ENCODE measurements at regions not wholly inside any gene's neighbourhood (a gene's known extent, or its start where the extent isn't known, plus 50 kb on each side); places are given as distances from the start of the nearest gene placed in this dataset.

DNA sequence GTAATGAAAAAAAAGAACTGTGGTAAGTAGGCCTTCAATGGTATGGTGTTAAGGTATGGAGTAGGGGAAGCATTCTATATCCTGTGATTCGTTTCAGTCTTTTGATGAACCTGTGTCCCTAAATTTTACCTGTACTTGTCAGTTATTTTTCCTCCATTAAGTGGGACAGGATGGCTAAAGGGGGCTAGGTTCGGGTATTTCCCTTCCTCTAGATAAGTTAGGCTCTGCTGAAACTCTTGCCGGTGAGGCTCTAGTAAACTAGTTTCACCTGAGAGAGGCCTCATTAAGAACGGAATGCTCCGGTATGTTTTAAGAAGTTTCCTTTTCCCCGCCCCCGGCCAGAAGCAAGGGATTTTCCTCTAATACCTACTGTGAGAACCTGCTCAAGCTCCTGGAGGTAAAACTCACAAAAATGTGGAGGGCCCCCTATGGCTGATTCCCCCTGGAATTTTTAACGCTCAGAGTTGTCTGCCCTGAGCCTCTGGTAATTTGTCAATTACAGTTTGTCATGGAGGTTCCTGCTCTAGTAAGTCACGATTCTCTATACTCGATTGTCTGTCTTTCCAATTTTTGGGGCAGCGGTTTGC is 87.7 kb downstream of the MACIR start:
- Histone ChIP-seq H3K9ac (ENCODE audit: low read depth, low read length) (no peak overlapping the region), H3K36me3 (ENCODE audit: insufficient read depth, low read length) (no peaks in the 10 kb centered on the region), H3K4me1 (ENCODE audit: insufficient read depth, low read length) (peaks cover 22% of the 10 kb centered on the region), H3K9me3 (ENCODE audit: control insufficient read depth, insufficient read depth, low read length) (no peaks in the 10 kb centered on the region; the same call in 1 of the 2 replicates)

- Histone ChIP-seq H3K9ac (ENCODE audit: low read depth, low read length) (no peak overlapping the region), H3K9me3 (ENCODE audit: control insufficient read depth, insufficient read depth, low read length) (no peaks in the 10 kb centered on the region; the same call in 1 of the 2 replicates), H3K4me1 (ENCODE audit: insufficient read depth, low read length) (peaks cover 22% of the 10 kb centered on the region), H3K36me3 (ENCODE audit: insufficient read depth, low read length) (no peaks in the 10 kb centered on the region)
These were observed 86.9 kb downstream of the MACIR start for GRCh38 chr5:103345461-103345860.

DNA sequence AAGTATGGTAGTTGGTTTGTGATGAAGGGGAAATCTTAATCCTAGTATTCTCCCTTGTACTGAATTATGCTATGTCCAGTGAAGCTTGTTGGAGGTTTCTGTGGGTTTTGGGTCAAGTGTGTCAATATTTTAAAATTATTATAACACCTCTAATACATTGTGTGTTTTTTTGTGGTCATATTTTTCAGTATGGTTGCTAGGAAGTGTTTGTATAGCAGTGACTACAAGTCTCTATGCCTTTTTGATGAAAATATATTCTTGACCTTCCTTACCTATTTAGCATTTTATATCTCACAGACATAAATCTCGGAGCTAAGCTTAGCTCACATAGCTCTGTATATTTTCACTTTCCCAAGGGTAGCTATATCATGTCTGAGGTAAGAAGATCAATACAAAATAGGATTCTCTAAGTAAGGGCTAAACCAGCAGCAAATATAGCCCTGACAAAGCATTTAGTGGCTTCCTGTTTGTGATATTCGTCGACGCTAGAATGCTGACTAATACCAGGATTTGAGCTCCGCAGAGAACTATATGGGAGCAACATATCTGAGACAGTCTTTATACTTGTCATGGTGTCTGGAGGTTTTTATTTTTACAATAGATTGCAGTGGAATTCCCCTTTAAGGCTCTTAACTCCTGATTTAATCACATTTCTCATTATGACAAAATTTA is 82.3 kb downstream of the MACIR start:
- Histone ChIP-seq H3K9me3 (ENCODE audit: control insufficient read depth, insufficient read depth, low read length) (no peaks in the 10 kb centered on the region; the same call in 1 of the 2 replicates), H3K36me3 (ENCODE audit: insufficient read depth, low read length) (no peaks in the 10 kb centered on the region), H3K9ac (ENCODE audit: low read depth, low read length) (no peak overlapping the region), H3K4me1 (ENCODE audit: insufficient read depth, low read length) (0 out of 2 replicates have a peak, but pooled peaks cover 1% of the 10 kb centered on the region)

- Histone ChIP-seq H3K36me3 (ENCODE audit: insufficient read depth, low read length) (no peaks in the 10 kb centered on the region), H3K9ac (ENCODE audit: low read depth, low read length) (no peak overlapping the region), H3K9me3 (ENCODE audit: control insufficient read depth, insufficient read depth, low read length) (no peaks in the 10 kb centered on the region; the same call in 1 of the 2 replicates), H3K4me1 (ENCODE audit: insufficient read depth, low read length) (no peaks in the 10 kb centered on the region)
These were observed 81.6 kb downstream of the MACIR start for GRCh38 chr5:103340132-103340531.

- Histone ChIP-seq H3K4me1 (ENCODE audit: insufficient read depth, low read length) (no peaks in the 10 kb centered on the region), H3K9ac (ENCODE audit: low read depth, low read length) (no peak overlapping the region), H3K36me3 (ENCODE audit: insufficient read depth, low read length) (no peaks in the 10 kb centered on the region), H3K9me3 (ENCODE audit: control insufficient read depth, insufficient read depth, low read length) (no peaks in the 10 kb centered on the region; the same call in 1 of the 2 replicates)
These were observed 78.4 kb downstream of the MACIR start for GRCh38 chr5:103336941-103337340.

DNA sequence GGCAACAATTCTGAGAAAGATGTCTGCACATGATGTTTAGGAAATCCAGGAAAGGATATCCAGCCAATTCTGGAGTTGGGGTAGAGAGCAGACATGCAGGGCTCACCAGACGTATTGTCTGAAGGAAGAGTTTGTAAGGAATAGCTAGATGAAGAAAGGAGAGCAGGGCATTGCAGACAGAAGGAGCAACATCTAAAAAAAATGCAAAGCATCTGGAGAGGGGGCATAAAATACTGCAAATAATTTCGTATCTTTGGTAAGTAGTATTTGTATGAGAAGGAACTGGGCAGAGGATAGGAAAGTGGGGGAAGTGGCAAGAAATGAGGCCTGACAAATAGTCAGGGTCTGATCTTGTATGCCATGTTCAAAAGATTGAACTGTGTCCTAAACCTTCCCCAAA is 74.8 kb downstream of the MACIR start:
- H3K9ac ChIP-seq (ENCODE audit: low read depth, low read length), result no peak overlapping the region
- H3K9me3 ChIP-seq (ENCODE audit: control insufficient read depth, insufficient read depth, low read length), result no peaks in the 10 kb centered on the region
- H3K36me3 ChIP-seq (ENCODE audit: insufficient read depth, low read length), result no peaks in the 10 kb centered on the region
- H3K4me1 ChIP-seq (ENCODE audit: insufficient read depth, low read length), result no peaks in the 10 kb centered on the region

DNA sequence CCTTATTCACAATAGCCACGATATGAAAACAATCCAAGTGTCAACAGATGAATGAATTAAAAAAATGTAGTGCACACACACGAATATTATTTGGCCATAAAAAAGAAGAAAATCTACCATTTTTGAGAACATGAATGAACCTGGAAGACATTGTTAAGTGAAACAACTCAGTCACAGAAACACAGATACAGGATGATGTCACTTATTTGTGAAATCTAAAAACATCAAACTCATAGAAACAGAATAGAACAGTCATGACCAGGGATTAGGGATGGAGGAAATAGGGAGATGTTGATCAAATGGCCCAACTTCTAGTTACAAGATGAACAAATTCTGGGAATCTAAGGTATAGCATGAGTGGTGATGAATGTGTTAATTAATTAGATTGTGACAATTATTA is 72.3 kb downstream of the MACIR start:
- Histone ChIP-seq H3K4me1 (ENCODE audit: insufficient read depth, low read length) (no peaks in the 10 kb centered on the region), H3K36me3 (ENCODE audit: insufficient read depth, low read length) (no peaks in the 10 kb centered on the region), H3K9me3 (ENCODE audit: control insufficient read depth, insufficient read depth, low read length) (no peaks in the 10 kb centered on the region), H3K9ac (ENCODE audit: low read depth, low read length) (no peak overlapping the region)

Measured in ES-I3 (cell line).